A673 (cell line): ENCODE measurements at regions not wholly inside any gene's neighbourhood (a gene's known extent, or its start where the extent isn't known, plus 50 kb on each side); places are given as distances from the start of the nearest gene placed in this dataset.

Source experiments
- EZH2 ChIP-seq: fragments of 200-600 bp; sonication (generic); IDR thresholded peaks from 2 replicates; pipeline ENCODE4 v1.6.1; 2017; ENCODE audit warnings: borderline replicate concordance, low read depth, mild to moderate bottlenecking, mixed read lengths, antibody characterized with exemption, low read length; ENCODE audit not compliant: poor library complexity, severe bottlenecking
- TF ChIP-seq, protein P1 (sequence below): fragments of 300-800, 200-600 bp; sonication (generic); conservative IDR thresholded peaks from 2 replicates; pipeline ENCODE4 v1.5.1; 2017; ENCODE audit warnings: low read depth, mild to moderate bottlenecking, antibody characterized with exemption, low read length, moderate library complexity, mixed read lengths

GRCh38 chr4:117941611-117942010 is 92.7 kb upstream of the NDST3 start:
- TF ChIP-seq, protein P1, sequence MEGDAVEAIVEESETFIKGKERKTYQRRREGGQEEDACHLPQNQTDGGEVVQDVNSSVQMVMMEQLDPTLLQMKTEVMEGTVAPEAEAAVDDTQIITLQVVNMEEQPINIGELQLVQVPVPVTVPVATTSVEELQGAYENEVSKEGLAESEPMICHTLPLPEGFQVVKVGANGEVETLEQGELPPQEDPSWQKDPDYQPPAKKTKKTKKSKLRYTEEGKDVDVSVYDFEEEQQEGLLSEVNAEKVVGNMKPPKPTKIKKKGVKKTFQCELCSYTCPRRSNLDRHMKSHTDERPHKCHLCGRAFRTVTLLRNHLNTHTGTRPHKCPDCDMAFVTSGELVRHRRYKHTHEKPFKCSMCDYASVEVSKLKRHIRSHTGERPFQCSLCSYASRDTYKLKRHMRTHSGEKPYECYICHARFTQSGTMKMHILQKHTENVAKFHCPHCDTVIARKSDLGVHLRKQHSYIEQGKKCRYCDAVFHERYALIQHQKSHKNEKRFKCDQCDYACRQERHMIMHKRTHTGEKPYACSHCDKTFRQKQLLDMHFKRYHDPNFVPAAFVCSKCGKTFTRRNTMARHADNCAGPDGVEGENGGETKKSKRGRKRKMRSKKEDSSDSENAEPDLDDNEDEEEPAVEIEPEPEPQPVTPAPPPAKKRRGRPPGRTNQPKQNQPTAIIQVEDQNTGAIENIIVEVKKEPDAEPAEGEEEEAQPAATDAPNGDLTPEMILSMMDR = no peak
- no peak for TF ChIP-seq EZH2
